ENCODE measurements at regions not wholly inside any gene's neighbourhood (a gene's known extent, or its start where the extent isn't known, plus 50 kb on each side); places are given as distances from the start of the nearest gene placed in this dataset.

GRCh38 chr1:172895050-172895460, 155.7 kb downstream of the TNFSF18 start:
- DNase-seq: no peak

- DNase-seq: no peak
Observed at GRCh38 chr1:172895761-172896160, 155.0 kb downstream of the TNFSF18 start.

DNA sequence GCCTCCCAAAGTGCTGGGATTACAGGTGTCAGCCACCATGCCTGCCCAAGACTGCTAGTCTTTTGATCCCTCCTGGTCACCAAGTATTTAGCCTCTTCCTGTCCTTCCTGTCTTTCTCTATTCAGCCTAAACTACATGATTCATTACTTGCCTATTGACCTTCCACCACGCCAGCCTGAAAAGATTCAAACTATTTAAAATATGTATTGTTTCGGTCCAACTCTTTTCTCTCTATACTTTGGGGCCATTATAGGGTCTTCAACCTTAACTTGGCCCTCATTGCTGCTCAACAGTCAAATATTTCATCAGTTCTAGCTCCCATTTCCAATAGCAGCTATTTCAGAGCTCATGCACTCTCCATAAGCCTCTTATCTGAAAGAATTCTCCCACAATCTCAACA, 153.0 kb downstream of the TNFSF18 start:
- DNase-seq: no peak

DNA sequence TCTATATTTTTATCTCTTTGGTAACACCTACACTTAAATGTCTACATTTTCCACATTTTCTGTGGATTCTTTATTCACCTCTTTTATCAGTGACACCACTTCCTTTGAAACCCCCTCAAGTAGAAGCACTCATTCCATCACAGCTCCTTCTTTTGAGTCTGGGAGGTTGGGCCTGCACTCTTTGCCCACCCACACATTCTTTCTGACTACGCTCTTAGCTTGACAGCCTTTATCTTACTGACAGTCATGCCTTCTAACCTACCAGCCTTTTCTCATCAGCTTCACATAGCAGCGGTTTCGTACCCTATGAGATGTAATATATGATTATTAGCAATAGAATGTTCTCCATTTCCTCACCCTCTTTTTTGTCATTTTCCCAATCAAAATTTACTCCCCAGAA, 151.9 kb downstream of the TNFSF18 start:
- DNase-seq: no peak

GRCh38 chr1:172900376-172900997, 150.3 kb downstream of the TNFSF18 start:
- no peak for DNase-seq

- DNase-seq: no peak
Observed at GRCh38 chr1:172902200-172902599, 148.5 kb downstream of the TNFSF18 start.

GRCh38 chr1:172902861-172903381, 147.8 kb downstream of the TNFSF18 start:
- DNase-seq: no peak

DNA sequence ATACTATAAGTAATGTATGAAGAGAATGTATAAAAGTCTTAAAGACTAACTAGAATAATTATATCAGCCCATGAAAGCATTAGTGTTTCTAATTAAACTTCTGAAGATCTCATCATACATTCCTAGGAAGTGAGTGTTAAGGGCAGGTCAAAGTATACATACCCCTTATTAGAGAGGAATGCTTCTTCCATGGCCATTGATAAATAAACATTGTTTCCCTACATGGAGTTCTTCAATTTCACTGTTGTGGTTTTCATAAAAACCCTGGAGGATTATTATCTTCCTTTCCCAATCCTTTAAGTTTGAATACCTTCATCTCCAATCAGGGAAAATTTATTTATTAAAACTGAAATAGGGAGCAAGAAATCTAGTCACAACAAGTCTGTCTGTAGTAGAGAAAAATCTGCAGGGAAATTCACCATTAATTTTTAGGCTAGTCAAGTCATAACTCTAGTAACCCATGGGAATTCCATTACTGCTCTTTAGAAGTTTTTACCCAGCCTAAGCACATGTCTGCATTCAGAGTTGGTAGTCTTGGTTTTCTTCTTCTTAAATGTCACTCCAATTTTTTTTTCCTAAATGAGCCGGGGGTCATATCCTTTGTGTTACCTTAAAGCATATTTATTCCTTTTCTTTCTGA, 147.0 kb downstream of the TNFSF18 start:
- no peak for DNase-seq

DNA sequence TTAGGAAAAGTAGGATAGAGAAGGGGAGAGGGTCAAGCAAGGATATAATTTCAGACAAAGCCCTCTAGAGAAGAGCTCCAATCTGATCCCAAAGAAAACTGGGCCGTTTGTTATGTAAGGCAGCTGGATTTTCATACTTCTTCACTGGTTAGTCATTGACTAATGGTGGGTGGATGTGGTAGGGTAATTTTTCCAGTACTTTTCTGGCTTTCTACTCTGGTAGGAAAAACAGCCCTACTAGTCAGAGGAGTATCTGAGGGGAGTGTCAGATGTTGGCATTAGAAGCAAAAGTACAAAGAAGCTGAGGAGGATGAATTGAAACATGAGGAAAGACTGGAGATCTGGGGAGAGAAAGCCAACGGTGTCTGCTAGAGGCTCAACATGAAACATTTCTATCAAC, 145.3 kb downstream of the TNFSF18 start:
- no peak for DNase-seq

GRCh38 chr1:172906778-172907592, 143.8 kb downstream of the TNFSF18 start:
- no peak for DNase-seq

DNA sequence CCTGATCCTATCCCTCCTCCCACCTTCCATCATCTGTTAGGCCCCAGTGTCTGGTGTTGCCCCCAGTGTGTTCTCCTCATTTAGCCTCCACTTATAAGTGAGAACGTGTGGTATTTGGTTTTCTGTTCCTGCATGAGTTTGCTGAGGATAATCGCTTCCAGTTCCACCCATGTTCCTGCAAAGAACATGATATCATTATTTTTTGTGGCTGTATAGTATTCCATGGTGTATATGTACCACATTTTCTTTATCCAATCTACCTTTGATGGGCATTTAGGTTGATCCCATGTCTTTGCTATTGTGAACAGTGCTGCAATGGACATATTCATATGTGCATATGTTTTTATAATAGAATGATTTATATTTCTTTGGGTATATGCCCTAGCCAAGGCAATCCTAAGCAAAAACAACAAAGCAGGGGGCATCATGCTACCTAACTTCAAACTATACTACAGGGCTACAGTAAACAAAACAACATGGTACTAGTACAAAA, 142.9 kb downstream of the TNFSF18 start:
- no peak for DNase-seq

- DNase-seq: no peak
Observed at GRCh38 chr1:172909606-172910326, 141.0 kb downstream of the TNFSF18 start.

DNA sequence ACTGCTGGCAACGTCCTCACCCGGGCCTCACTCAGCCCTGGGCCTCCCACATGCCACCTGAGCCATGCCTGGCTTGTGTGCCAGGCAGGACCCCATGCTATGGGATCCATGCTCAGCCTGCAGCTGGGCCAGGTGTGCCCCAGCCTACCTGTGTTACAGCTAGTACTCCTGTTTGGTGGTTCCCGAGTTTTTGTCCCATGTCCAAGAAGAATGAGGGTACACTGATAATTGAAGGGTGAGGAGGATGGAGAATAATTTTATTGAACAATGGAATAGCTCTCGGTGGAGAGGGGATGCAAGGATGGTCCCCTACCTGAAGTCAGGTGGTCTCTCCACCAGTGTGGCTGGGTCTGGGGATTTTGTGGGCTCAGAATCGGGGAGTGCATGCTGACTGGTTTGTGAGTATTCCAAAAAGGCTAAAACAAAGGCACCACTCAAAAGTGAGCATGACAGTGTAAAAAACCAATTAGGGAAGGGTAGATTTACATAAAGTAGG, 137.9 kb downstream of the TNFSF18 start:
- no peak for DNase-seq

- DNase-seq: no peak
Observed at GRCh38 chr1:172914501-172915144, 136.1 kb downstream of the TNFSF18 start.

DNA sequence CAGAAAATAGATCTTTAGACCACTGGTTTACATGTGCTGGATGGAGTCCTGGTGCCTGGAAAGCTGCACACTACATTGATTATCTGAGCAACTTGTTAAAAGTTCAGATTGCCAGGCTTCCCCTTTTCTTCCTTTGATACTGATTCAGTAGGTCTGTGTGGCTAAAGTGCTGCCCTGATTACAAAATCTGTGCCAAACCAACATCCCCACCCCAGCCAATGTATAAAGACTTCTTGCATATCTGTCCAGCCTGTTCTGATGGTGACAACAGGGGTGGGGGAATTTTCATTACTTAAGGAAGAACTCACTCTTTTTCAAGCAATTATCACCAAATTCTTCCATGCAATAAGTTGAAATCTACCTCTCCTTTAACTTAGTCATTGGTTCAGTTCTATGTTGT, 135.5 kb downstream of the TNFSF18 start:
- no peak for DNase-seq

GRCh38 chr1:172916116-172916515, 134.6 kb downstream of the TNFSF18 start:
- no peak for DNase-seq

- DNase-seq: no peak
Observed at GRCh38 chr1:172917972-172918371, 132.8 kb downstream of the TNFSF18 start.

GRCh38 chr1:172918478-172918877, 132.3 kb downstream of the TNFSF18 start:
- no peak for DNase-seq

- DNase-seq: no peak
Observed at GRCh38 chr1:172926070-172926469, 124.7 kb downstream of the TNFSF18 start.

GRCh38 chr1:172928412-172928811, 122.3 kb downstream of the TNFSF18 start:
- no peak for DNase-seq

DNA sequence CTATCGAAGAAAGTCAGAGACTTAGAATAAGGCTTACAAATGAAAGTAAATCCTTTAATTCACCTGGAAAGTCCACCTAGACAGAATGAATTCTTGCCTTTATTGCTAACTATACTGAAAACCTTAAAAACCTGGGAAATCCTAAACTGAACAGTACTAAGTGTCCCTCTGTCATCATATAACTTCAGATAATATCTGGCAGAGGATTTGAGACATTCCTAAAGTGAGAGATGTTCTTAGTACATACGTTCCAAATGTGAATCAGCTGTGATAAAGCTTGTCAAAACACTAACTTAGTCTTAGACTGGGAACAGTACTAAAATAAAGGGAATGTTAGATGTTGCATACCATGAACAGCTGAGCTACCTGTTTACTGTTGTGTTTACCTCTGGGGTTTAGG, 121.7 kb downstream of the TNFSF18 start:
- DNase-seq: no peak

DNA sequence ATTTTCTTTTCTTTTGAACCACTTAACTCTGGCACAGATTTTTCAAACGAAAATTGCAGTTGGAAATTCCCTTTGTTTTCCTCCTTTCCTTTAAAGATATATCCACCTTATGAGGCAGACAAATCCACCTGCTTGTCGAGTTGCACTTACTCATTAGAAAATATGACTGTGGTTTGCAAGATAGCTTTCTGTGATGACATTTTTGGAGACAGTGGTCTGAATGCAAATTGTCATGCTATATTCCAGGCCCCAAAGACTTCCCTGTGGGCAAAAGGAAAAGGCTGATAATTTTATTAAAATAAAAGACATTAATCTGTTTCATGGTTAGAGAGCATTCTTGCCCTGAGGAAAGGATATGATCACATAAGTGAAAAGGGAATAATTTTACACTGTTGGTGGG, 120.6 kb downstream of the TNFSF18 start:
- no peak for DNase-seq
